ENCODE measurements at regions not wholly inside any gene's neighbourhood (a gene's known extent, or its start where the extent isn't known, plus 50 kb on each side); places are given as distances from the start of the nearest gene placed in this dataset.

DNA sequence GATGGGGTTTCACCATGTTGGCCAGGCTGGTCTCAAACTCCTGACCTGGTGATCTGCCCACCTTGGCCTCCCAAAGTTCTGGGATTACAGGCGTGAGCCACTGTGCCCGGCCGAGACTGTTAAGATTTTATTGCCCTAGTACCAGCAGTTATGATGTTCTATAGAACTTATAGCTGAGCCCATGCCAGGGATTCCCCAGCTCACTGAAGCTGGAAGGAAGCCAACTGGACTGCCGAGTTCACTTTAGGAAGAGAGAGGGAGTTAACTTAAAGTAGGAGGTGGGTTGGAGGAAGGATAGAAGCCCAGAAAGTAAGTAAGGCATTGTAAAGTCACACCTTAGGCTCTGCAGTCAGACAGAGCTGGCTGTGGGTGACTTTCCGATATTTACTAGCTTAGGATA is 101.1 kb upstream of the BOC start:
- Histone ChIP-seq H3K36me3 (no peaks in the 10 kb centered on the region), H3K4me3 (no peak overlapping the region), H3K9me3 (replicated peaks) (peaks cover 2% of the 10 kb centered on the region; the same call in 1 of the 2 replicates), H3K27ac (no peak overlapping the region), H3K27me3 (no peaks in the 10 kb centered on the region), H3K4me1 (no peaks in the 10 kb centered on the region; the same call in 1 of the 2 replicates)
- DNase-seq: no peak

DNA sequence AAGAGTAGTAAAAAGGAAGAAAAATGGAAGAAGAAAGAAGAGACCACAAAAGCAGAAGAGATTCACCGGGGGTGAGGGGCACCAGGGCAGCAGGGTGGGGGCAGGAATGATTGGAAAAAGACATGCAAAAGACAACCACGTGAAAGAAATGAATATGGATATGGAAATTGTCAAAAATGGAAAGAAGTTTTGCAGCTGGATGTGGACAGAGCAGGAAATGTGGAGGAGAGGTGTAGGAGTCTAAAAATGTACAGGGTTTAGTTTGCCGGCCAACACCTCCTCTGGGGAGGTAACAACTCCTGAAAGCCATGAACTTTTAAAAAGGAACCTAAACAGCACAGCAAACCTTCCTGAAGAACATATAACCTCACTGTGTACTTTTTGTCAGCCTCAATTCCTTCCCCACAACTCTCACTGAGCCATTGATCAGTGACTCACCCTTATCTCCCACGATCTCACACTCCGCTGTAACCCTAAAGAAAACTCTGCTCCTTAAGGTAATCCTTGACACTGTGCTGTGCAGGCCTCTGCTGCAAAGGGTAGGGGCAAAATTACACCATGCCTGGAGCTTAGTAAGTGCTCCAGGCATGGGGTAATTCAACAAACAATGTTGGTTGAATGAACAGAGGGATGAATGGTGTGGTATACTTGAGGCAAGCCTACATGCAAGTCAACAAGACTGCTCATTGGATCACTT is 100.2 kb upstream of the BOC start:
- H3K4me1 ChIP-seq: no peaks in the 10 kb centered on the region; the same call in 1 of the 2 replicates
- no peaks in the 10 kb centered on the region for H3K27me3 ChIP-seq
- peaks cover 2% of the 10 kb centered on the region; the same call in 1 of the 2 replicates for H3K9me3 ChIP-seq (replicated peaks)
- no peak overlapping the region for H3K4me3 ChIP-seq
- H3K27ac ChIP-seq: no peak overlapping the region
- no peaks in the 10 kb centered on the region for H3K36me3 ChIP-seq
- no peak for DNase-seq

DNA sequence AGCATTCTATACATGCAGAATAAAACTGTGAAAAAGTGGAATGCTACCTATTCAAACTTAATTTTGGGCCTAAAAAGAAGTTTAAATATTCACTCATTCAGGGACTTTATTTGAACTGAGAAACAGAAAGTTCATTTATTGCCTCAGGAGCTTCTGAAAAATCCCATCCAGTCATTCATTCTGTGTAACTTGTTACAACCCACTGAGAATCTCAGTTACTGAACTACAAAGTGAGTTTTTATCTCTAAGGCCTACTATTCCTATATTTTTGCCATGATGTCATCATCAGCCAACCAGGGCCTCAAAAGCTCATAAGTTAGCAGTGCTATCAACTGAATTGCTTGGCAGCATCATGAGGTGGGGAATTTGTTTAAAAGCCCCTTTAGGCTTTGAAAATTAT is 98.0 kb upstream of the BOC start:
- no peaks in the 10 kb centered on the region; the same call in 1 of the 2 replicates for H3K4me1 ChIP-seq
- no peak overlapping the region for H3K27ac ChIP-seq
- no peaks in the 10 kb centered on the region for H3K36me3 ChIP-seq
- no peak for DNase-seq
- peaks cover 2% of the 10 kb centered on the region; the same call in 1 of the 2 replicates for H3K9me3 ChIP-seq (replicated peaks)
- H3K4me3 ChIP-seq: no peak overlapping the region
- H3K27me3 ChIP-seq: no peaks in the 10 kb centered on the region

DNA sequence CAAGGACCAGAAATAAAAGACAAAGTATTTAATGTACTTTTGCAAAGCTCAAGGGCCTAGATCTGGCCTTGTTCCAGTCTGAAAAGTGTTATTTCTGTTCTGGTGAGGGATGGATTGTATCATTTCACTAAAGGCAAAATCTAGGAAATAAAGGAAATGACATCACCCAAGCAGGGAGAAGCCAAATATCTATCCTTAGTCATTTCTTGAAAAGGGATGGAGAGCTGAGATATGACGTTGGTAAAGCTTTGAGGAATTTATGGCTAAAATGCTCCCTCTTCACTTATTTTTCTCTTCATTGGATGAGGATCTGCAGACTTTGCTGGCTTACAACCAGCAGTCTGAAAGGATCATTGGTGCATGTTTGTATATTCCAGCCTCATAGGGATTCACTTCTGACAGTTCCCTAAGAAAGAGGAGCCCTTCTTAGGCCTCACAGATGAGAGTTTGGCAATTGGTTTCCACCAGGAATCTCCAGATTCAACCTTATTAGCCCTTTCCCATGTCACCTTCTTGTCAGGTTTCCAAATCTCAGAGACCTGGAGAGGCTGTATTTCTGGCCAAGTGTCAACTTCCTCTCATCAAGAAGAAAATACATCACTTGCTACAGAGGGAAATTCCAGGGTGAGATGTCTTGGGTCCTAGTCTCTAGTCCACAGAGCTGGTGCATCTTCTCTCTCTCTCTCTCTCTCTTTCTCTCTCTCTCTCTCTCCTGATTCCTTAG is 93.7 kb upstream of the BOC start:
- no peak for DNase-seq
- H3K36me3 ChIP-seq: no peaks in the 10 kb centered on the region
- no peak overlapping the region for H3K4me3 ChIP-seq
- H3K27me3 ChIP-seq: no peaks in the 10 kb centered on the region
- no peak overlapping the region for H3K27ac ChIP-seq
- H3K9me3 ChIP-seq (replicated peaks): peaks cover 2% of the 10 kb centered on the region; the same call in 1 of the 2 replicates
- no peaks in the 10 kb centered on the region for H3K4me1 ChIP-seq

DNA sequence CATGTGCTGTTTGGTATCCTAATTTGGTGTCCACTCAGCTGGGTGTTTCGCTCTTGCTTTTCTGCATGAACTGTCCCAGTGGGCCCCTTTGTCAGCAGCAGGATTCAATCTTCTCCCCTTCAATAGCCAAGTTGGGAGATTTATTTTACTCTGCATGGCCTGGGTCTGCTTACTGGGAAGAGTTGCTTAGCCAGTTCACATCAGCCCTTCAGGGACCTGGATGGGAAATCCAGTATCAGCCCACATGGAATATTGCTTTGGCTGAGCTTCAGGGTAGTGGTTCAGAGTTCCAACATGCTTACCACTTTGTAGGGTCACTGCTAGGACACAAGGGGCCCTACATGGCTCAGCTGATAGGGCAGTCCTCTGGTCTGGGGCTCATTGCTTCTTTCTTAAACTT is 93.0 kb upstream of the BOC start:
- Histone ChIP-seq H3K4me1 (no peaks in the 10 kb centered on the region), H3K36me3 (no peaks in the 10 kb centered on the region), H3K9me3 (replicated peaks) (peaks cover 2% of the 10 kb centered on the region; the same call in 1 of the 2 replicates), H3K27me3 (no peaks in the 10 kb centered on the region), H3K27ac (no peak overlapping the region), H3K4me3 (no peak overlapping the region)
- DNase-seq: no peak

DNA sequence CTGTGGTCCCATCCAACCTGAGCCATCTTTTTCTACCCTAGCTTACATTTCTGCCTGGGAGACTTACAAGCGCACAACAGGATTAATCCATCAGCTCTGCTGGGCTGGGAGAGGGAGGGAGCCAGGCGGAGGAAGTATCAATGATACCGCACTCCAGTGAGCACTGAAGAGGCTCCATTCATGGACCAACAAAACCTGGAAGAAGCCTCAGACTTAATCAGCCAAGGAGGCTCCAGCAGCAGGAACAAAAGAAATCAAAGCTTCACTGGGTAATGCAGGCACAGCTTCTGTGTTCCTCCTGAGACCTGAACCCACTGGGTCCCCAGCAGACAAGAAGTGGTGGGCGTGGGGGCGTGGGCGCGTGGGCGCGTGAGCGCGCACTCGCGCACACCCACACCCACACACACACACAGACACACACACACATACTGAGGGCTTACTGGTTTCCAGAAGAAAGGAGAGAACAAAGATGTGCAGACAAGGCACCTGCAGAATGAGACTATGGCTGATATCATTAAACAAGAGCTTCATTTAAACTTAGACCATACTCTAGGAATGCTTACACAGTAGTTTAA is 87.0 kb upstream of the BOC start:
- no peak overlapping the region for H3K27ac ChIP-seq
- H3K4me1 ChIP-seq: peaks cover 15% of the 10 kb centered on the region
- DNase-seq: no peak
- no peaks in the 10 kb centered on the region for H3K9me3 ChIP-seq (replicated peaks)
- no peaks in the 10 kb centered on the region for H3K36me3 ChIP-seq
- H3K4me3 ChIP-seq: no peak overlapping the region
- H3K27me3 ChIP-seq: no peaks in the 10 kb centered on the region

DNA sequence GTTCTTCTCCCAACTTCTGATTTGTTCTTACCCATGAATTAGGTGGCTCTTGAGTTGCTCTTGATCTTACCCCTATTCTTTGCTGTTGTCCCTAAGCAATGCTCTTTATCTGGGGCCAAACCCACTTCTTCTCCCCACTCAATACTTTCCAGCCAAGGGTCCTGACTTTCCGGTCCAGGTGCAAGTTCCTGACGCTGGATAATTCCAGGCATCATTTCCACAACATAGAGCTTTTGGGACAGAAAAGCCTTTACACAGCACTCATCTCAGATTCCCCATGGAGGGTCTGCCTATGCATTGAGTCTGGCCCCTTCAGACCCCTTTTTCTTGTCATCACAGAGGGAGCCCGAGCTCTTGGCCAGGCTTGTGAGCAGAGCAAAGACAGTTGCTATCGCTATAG is 85.4 kb upstream of the BOC start:
- no peak for DNase-seq
- H3K27me3 ChIP-seq: no peaks in the 10 kb centered on the region
- no peak overlapping the region for H3K4me3 ChIP-seq
- no peak overlapping the region for H3K27ac ChIP-seq
- H3K9me3 ChIP-seq (replicated peaks): no peaks in the 10 kb centered on the region
- H3K4me1 ChIP-seq: peaks cover 15% of the 10 kb centered on the region
- H3K36me3 ChIP-seq: no peaks in the 10 kb centered on the region

DNA sequence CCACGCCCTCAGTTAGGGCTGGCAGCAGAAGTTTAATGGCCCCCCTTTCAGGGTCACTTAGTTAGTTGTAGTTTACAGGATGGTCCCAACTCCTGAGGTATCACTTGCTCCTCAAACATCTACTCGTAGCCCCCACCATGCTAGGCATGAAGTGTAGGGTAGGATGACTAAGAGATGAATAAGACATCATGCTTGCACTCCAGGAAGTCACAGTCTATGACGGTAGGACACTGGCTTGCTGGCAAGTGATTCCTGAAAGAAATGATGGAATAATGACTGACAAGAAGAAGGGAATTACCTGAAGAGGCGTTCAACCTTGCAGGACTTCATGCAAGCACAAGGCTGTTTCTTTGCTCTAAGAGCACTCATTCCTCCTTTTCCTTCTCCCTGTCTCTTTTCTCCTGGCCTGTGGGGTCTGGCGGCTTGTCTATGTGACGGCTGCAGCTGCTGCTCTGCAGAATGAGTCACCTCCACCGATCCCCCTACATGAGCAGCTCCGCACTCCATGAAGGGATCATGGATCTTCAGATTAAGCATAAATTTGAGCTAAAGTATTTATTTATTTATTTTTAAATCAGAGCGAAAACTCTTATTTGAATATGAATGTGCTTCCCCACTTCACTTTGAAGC is 82.9 kb upstream of the BOC start:
- peak overlapping the region; percentile 71 for H3K27ac ChIP-seq
- peak overlapping the region; percentile 30 for H3K4me3 ChIP-seq
- no peaks in the 10 kb centered on the region for H3K27me3 ChIP-seq
- no peaks in the 10 kb centered on the region for H3K36me3 ChIP-seq
- H3K4me1 ChIP-seq: peaks cover 29% of the 10 kb centered on the region
- peak; percentile 79 to 84 for DNase-seq
- H3K9me3 ChIP-seq (replicated peaks): no peaks in the 10 kb centered on the region

DNA sequence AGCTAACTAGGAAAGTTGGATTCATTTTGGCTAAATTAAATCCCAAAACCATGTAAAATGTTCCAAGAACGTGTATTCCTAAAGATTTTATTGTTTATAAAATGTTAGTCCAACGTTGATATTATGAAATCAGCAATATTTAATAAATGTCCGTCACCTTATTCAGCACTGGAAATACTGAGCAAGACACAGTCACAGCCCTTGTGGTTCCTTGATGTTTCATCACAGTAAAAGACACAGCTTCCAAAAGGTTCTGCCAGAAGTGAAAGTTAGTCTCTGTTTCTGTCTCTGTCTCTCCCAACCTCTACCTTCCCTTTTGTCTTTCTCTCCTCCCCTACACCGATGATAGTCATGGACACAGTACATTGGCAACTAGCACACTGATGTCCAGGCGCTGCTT is 82.2 kb upstream of the BOC start:
- H3K36me3 ChIP-seq: no peaks in the 10 kb centered on the region
- peaks cover 29% of the 10 kb centered on the region for H3K4me1 ChIP-seq
- H3K4me3 ChIP-seq: peak overlapping the region; percentile 30
- peak overlapping the region; percentile 71 for H3K27ac ChIP-seq
- DNase-seq: no peak
- no peaks in the 10 kb centered on the region for H3K27me3 ChIP-seq
- no peaks in the 10 kb centered on the region for H3K9me3 ChIP-seq (replicated peaks)

DNA sequence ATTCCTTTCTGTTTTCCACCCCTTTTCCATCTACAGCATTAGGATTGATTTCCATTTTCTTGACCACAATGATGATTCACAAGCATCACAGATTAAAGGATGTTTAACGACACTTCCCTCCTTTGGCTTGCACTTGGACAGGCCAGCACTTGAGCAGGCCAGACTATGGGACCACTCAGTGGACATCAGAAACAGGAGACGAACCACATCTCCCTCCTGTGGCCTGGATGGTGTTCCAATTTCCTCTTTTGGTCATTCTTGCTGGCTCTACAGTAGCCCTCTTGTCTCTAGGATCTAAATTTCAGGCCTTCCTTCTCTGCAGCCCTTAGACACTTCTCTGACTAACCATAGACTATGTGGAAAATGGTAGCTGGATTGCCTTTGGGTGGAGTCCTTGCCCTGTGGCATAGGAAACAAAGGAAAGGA is 78.8 kb upstream of the BOC start:
- no peaks in the 10 kb centered on the region for H3K36me3 ChIP-seq
- H3K4me3 ChIP-seq: no peak overlapping the region
- no peaks in the 10 kb centered on the region for H3K27me3 ChIP-seq
- no peaks in the 10 kb centered on the region for H3K9me3 ChIP-seq (replicated peaks)
- DNase-seq: peak; percentile 59 to 78
- peaks cover 29% of the 10 kb centered on the region for H3K4me1 ChIP-seq
- no peak overlapping the region for H3K27ac ChIP-seq

DNA sequence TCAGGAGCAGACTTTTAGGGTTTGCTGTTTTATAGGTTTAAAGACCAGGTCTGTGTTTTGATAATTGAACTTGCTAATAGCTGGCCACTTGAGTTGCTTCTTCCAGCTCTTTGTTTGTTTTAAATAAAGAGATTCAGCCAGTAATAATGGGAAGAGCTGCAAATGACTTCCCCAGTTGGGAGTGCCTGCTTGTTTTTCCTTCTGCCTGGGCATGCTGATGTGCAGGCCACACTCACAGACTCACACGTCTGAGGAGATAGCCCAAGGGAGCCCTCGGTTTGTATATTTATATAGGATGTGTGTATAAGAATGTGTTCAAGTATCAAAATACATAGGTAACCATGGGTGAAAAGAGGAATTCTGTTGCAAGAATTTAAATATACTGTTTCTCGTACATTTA is 78.2 kb upstream of the BOC start:
- Histone ChIP-seq H3K27ac (no peak overlapping the region), H3K4me1 (peaks cover 25% of the 10 kb centered on the region), H3K36me3 (no peaks in the 10 kb centered on the region), H3K9me3 (replicated peaks) (no peaks in the 10 kb centered on the region), H3K4me3 (no peak overlapping the region), H3K27me3 (no peaks in the 10 kb centered on the region)
- DNase-seq: no peak

DNA sequence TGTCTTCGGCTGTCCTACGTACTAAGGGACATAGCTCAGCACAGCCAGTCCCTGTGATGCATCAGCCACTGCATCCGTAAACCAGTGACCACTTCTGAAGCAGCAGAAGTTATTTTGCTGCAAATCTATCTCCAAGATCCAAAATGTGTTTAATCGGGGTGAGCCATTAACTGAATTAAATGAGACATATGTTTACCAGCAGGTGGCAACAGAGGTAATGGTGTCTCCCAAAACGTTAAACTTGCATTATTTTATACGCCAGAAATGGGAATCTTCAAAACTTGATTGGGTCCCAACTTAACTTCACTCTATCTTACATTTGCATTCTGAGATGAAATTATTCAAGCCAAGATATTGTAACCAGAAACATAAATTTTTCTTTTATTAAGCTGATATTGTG is 75.3 kb upstream of the BOC start:
- Histone ChIP-seq H3K9me3 (replicated peaks) (no peaks in the 10 kb centered on the region), H3K4me3 (no peak overlapping the region), H3K36me3 (no peaks in the 10 kb centered on the region), H3K27ac (no peak overlapping the region), H3K27me3 (no peaks in the 10 kb centered on the region), H3K4me1 (peaks cover 14% of the 10 kb centered on the region)
- peak in 1 of 2 experiments; percentile 50 for DNase-seq

DNA sequence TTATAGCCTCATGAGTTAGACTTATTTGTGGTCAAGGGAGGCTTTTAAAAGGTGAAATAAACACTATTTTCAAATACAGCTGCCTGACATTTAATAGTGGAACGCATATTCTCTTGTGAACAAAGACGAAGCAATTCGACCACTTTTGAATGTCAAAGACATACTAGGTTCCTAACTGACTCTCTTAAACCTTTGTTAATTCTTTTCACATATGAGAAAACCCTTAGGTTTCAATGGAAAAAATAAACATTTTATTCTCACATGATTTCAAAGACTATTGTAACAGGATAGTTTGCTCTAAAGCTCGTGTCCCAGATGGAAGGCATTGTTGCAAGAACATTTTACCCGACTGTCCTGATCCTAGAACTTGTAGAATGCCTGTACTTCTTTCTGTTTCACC is 74.8 kb upstream of the BOC start:
- no peak for DNase-seq
- peaks cover 12% of the 10 kb centered on the region for H3K4me1 ChIP-seq
- H3K36me3 ChIP-seq: no peaks in the 10 kb centered on the region
- no peaks in the 10 kb centered on the region for H3K27me3 ChIP-seq
- no peaks in the 10 kb centered on the region for H3K9me3 ChIP-seq (replicated peaks)
- no peak overlapping the region for H3K4me3 ChIP-seq
- H3K27ac ChIP-seq: no peak overlapping the region

DNA sequence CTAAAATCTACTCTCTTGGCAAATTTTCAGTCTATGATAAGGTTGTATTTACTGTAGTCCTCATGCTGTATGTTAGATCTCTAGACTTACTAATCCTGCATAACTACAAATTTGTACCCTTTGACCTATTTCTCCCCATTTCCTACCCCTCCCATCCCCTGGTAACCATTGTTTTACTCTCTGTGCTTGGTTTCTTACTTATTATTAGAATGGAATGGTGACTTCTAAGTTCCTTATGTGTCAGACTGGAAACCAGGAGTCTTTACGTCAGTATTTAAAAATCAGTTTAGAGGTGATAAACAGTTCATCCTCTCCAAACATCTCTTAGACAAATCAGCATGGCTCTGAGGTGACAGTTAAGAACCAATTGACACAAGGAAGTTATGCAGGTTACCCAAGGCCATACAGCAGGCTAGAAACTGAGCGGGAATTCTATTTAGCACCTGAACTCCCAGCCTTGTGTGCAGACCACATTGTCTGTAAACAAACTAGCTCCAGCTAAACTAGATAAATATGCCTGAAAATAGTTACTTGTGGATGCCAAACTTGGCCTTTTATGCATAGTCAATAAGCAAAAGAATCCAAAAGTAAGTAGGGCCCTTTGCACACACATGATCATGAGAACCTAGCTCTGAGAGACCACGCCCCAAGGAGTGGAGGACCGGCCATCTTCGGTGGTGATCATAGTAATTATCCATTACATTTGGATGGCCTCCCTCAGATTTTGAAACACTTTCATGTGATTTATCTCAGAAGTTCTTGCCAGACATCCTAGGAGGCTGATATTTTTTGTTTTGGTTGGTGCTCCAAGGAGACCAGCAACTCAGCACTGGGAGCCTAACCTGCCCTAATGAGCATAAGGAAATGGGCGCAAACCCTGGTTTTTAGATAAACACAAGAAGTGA is 72.3 kb upstream of the BOC start:
- Histone ChIP-seq H3K27ac (no peak overlapping the region), H3K36me3 (no peaks in the 10 kb centered on the region), H3K4me3 (no peak overlapping the region), H3K9me3 (replicated peaks) (no peaks in the 10 kb centered on the region), H3K4me1 (no peaks in the 10 kb centered on the region), H3K27me3 (no peaks in the 10 kb centered on the region)
- DNase-seq: no peak

Data from SJCRH30 (cell line).